ENCODE measurements at regions not wholly inside any gene's neighbourhood (a gene's known extent, or its start where the extent isn't known, plus 50 kb on each side); places are given as distances from the start of the nearest gene placed in this dataset.

DNA sequence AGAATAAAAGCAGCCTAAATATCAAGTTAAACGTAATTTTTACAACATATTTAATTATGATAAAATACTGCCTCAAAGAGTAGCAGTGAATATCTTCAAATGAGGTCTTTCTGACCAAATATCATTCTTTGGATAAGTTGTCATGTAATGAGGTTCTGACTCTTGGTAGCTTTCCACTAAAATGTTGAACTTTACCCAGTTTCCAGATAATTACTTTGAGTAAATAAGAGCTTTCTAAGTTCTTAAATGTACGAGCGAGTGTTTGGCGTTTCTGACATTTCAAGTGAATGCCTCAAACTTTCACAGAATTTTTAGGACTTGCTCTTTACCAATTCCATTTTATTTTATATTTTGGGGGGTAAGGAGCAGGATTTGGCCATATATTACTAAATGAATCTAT is 1515.2 kb downstream of the FAM181B start:
- Histone ChIP-seq H3K9me3 (ENCODE audit: control insufficient read depth in 4 of 4, low read length in 3 of 4) (peaks cover 0 to 3% (median 0%) of the 10 kb centered on the region in 4 donors), H3K27me3 (ENCODE audit: control insufficient read depth in 4 of 4, insufficient read depth in 4 of 4, low read length in 3 of 4) (no peaks in the 10 kb centered on the region), H3K36me3 (ENCODE audit: control insufficient read depth in 4 of 4, insufficient read depth in 3 of 4, low read depth in 1 of 4, low read length in 3 of 4) (no peaks in the 10 kb centered on the region), H3K27ac (ENCODE audit: low read depth in 1 of 2, low read length in 2 of 2) (no peak overlapping the region), H3K9ac (ENCODE audit: low read depth in 1 of 2, low read length in 2 of 2) (no peak overlapping the region), H3K4me1 (ENCODE audit: control insufficient read depth in 4 of 4, insufficient read depth in 4 of 4, low read length in 3 of 4) (no peaks in the 10 kb centered on the region), H3K4me3 (ENCODE audit: low read depth in 1 of 3, low read length in 3 of 3) (no peak overlapping the region)
- DNase-seq (ENCODE audit: low spot score) = no peak
- WGBS = 27% methylated on average over 4 of the region's 4 CpGs
- TF ChIP-seq RXRA (IDR thresholded peaks at IDR 0.05) (no peak), GABPA (IDR thresholded peaks at IDR 0.05 in 1 of 2, conservative IDR thresholded peaks at IDR 0.05 in 1 of 2) (no peak), HNF4G (IDR thresholded peaks at IDR 0.05) (no peak), JUND (IDR thresholded peaks at IDR 0.05) (no peak), REST (IDR thresholded peaks at IDR 0.05) (no peak), SP1 (IDR thresholded peaks at IDR 0.05) (no peak)
- TF ChIP-seq, protein P1, sequence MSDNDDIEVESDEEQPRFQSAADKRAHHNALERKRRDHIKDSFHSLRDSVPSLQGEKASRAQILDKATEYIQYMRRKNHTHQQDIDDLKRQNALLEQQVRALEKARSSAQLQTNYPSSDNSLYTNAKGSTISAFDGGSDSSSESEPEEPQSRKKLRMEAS (IDR thresholded peaks at IDR 0.05) = no peak
- TF ChIP-seq, protein P2, sequence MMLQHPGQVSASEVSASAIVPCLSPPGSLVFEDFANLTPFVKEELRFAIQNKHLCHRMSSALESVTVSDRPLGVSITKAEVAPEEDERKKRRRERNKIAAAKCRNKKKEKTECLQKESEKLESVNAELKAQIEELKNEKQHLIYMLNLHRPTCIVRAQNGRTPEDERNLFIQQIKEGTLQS (IDR thresholded peaks at IDR 0.05) = no peak

GRCh38 chr11:81211050-81211449 is 1522.6 kb downstream of the FAM181B start:
- no peaks in the 10 kb centered on the region for H3K27me3 ChIP-seq (ENCODE audit: control insufficient read depth in 4 of 4, insufficient read depth in 4 of 4, low read length in 3 of 4)
- H3K36me3 ChIP-seq (ENCODE audit: control insufficient read depth in 4 of 4, insufficient read depth in 3 of 4, low read depth in 1 of 4, low read length in 3 of 4) = no peaks in the 10 kb centered on the region
- H3K9me3 ChIP-seq (ENCODE audit: control insufficient read depth in 4 of 4, low read length in 3 of 4) = peaks cover 0 to 3% (median under 1%) of the 10 kb centered on the region in 4 donors
- no peak overlapping the region for H3K4me3 ChIP-seq (ENCODE audit: low read depth in 1 of 3, low read length in 3 of 3)
- H3K9ac ChIP-seq (ENCODE audit: low read depth in 1 of 2, low read length in 2 of 2) = no peak overlapping the region
- no peak for DNase-seq (ENCODE audit: low spot score)
- 53% methylated on average over 4 of the region's 4 CpGs for WGBS
- no peaks in the 10 kb centered on the region for H3K4me1 ChIP-seq (ENCODE audit: control insufficient read depth in 4 of 4, insufficient read depth in 4 of 4, low read length in 3 of 4)
- H3K27ac ChIP-seq (ENCODE audit: low read depth in 1 of 2, low read length in 2 of 2) = no peak overlapping the region
- TF ChIP-seq RXRA (IDR thresholded peaks at IDR 0.05) (no peak), ZBTB33 (IDR thresholded peaks at IDR 0.05) (no peak)

GRCh38 chr11:81207421-81208054 is 1526.1 kb downstream of the FAM181B start:
- Histone ChIP-seq H3K4me1 (ENCODE audit: control insufficient read depth in 4 of 4, insufficient read depth in 4 of 4, low read length in 3 of 4) (no peaks in the 10 kb centered on the region), H3K27me3 (ENCODE audit: control insufficient read depth in 4 of 4, insufficient read depth in 4 of 4, low read length in 3 of 4) (no peaks in the 10 kb centered on the region), H3K4me3 (ENCODE audit: low read depth in 1 of 3, low read length in 3 of 3) (no peak overlapping the region), H3K27ac (ENCODE audit: low read depth in 1 of 2, low read length in 2 of 2) (no peak overlapping the region), H3K9ac (ENCODE audit: low read depth in 1 of 2, low read length in 2 of 2) (no peak overlapping the region), H3K36me3 (ENCODE audit: control insufficient read depth in 4 of 4, insufficient read depth in 3 of 4, low read depth in 1 of 4, low read length in 3 of 4) (no peaks in the 10 kb centered on the region), H3K9me3 (ENCODE audit: control insufficient read depth in 4 of 4, low read length in 3 of 4) (peaks cover 0 to 2% (median 0%) of the 10 kb centered on the region in 4 donors)
- TF ChIP-seq RAD21 (IDR thresholded peaks at IDR 0.05) = no peak
- TF ChIP-seq NR2F2 (IDR thresholded peaks at IDR 0.05) = no peak
- TF ChIP-seq YY1 (IDR thresholded peaks at IDR 0.05) = no peak
- no peak for TF ChIP-seq CTCF (IDR thresholded peaks at IDR 0.05; ENCODE audit: low read depth, low read length, missing input control)
- no peak for TF ChIP-seq ZBTB33 (IDR thresholded peaks at IDR 0.05)
- no peak for TF ChIP-seq FOXA2 (IDR thresholded peaks at IDR 0.05)
- WGBS = 94% methylated on average over 43 of the region's 43 CpGs
- DNase-seq (ENCODE audit: low spot score) = no peak

Data from liver (tissue), 8 donors.